ENCODE measurements at regions not wholly inside any gene's neighbourhood (a gene's known extent, or its start where the extent isn't known, plus 50 kb on each side); places are given as distances from the start of the nearest gene placed in this dataset.

DNA sequence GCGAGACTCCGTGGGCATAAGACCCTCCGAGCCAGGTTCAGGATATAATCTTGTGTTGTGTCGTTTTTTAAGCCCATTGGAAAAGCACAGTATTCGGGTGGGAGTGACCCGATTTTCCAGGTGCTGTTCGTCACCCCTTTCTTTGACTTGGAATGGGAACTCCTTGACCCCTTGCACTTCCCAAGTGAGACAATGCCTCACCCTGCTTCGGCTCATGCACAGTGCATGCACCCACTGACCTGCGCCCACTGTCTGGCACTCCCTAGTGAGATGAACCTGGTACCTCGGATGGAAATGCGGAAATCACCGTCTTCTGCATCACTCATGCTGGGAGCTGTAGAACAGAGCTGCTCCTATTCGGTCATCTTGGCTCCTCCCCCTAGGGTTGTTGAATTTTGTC, 307.7 kb upstream of the DEFB115 start:
- TF ChIP-seq CTCF (IDR thresholded peaks at IDR 0.05) (no peak), POLR2A (IDR thresholded peaks at IDR 0.05; ENCODE audit: low read depth) (no peak), EP300 (IDR thresholded peaks at IDR 0.05) (no peak), POLR2AphosphoS5 (IDR thresholded peaks at IDR 0.05) (no peak)

Data from esophagus muscularis mucosa (tissue), 4 donors.